ENCODE measurements at regions not wholly inside any gene's neighbourhood (a gene's known extent, or its start where the extent isn't known, plus 50 kb on each side); places are given as distances from the start of the nearest gene placed in this dataset.
A peak's percentile ranks its signal among the peaks of the same experiment; 100 is the strongest.

GRCh38 chrX:3192835-3193234 is 151.6 kb downstream of the ARSF start:
- Histone ChIP-seq H3K36me3 (replicated peaks in 1 of 2; ENCODE audit: control insufficient read depth in 1 of 2, insufficient read depth in 2 of 2, low read length in 2 of 2) (no peaks in the 10 kb centered on the region), H3K9me3 (ENCODE audit: low read length) (no peaks in the 10 kb centered on the region), H3K27me3 (ENCODE audit: control insufficient read depth in 1 of 2, insufficient read depth in 2 of 2, low read length in 2 of 2) (no peaks in the 10 kb centered on the region), H3K79me2 (ENCODE audit: insufficient read depth, low read length) (no peaks in the 10 kb centered on the region), H3K4me2 (ENCODE audit: low read depth, low read length) (no peak overlapping the region), H3K9ac (ENCODE audit: insufficient read depth, low read depth, low read length) (no peak overlapping the region), H3K4me3 (replicated peaks in 1 of 3; ENCODE audit: insufficient read depth in 1 of 3, low read depth in 2 of 3, low read length in 3 of 3) (no peak overlapping the region), H3K27ac (ENCODE audit: extremely low read length, insufficient read depth, low read length) (no peak overlapping the region), H2AFZ (ENCODE audit: low read length) (no peak overlapping the region), H3K4me1 (ENCODE audit: insufficient read depth, low read length) (no peaks in the 10 kb centered on the region), H4K20me1 (ENCODE audit: insufficient read depth, low read length) (no peaks in the 10 kb centered on the region)
- FAIRE-seq (no peak), DNase-seq (ENCODE audit: low spot score) (no peak), ATAC-seq (no peak)
- BruUV-seq (replicated peaks) = no TSS peak
- in situ Hi-C loops (cut with HindIII; ENCODE audit: extremely low pct_ligation_motif_present, low pct_unique_long_range_greater_than_20kb) = no loop called here
- CTCF ChIA-PET (ENCODE audit: low intra/inter-chr PET ratio, low total read pairs) = no interaction called here
- 0% methylated on average over 4 of the region's 4 CpGs for WGBS (ENCODE audit: low lambda C conversion rate)
- intact Hi-C loops (cut with micrococcal nuclease; ENCODE audit: unreplicated experiment) = no loop called here
- POLR2A ChIA-PET = no interaction called here
- peak in 1 of 2 experiments; percentile 13; a peak in 1 of 4 replicates for TF ChIP-seq MAFK (conservative IDR thresholded peaks at IDR 0.05 in 1 of 2, IDR thresholded peaks at IDR 0.05 in 1 of 2; ENCODE audit: low read length in 2 of 2)
- TF ChIP-seq ZNF639 (CRISPR knock-in tag; conservative IDR thresholded peaks at IDR 0.05) = no peak

- H3K36me3 ChIP-seq (replicated peaks in 1 of 2; ENCODE audit: control insufficient read depth in 1 of 2, insufficient read depth in 2 of 2, low read length in 2 of 2) = no peaks in the 10 kb centered on the region
- no peaks in the 10 kb centered on the region for H4K20me1 ChIP-seq (ENCODE audit: insufficient read depth, low read length)
- WGBS (ENCODE audit: low lambda C conversion rate) = 46% methylated on average over 4 of the region's 5 CpGs
- no peak overlapping the region for H3K4me2 ChIP-seq (ENCODE audit: low read depth, low read length)
- intact Hi-C loops (cut with micrococcal nuclease; ENCODE audit: unreplicated experiment) (no loop called here), in situ Hi-C loops (cut with HindIII; ENCODE audit: extremely low pct_ligation_motif_present, low pct_unique_long_range_greater_than_20kb) (no loop called here)
- no peak for DNase-seq (ENCODE audit: low spot score)
- ChIA-PET POLR2A (no interaction called here), CTCF (ENCODE audit: low intra/inter-chr PET ratio, low total read pairs) (no interaction called here)
- no peak overlapping the region for H2AFZ ChIP-seq (ENCODE audit: low read length)
- no peak for TF ChIP-seq ZBTB46 (CRISPR knock-in tag; IDR thresholded peaks at IDR 0.05; ENCODE audit: borderline replicate concordance)
- no peak for TF ChIP-seq ZFAT (CRISPR knock-in tag; conservative IDR thresholded peaks at IDR 0.05)
- no peak for TF ChIP-seq ZNF775 (CRISPR knock-in tag; IDR thresholded peaks at IDR 0.05; ENCODE audit: borderline replicate concordance)
- TF ChIP-seq NFYB (CRISPR knock-in tag; IDR thresholded peaks at IDR 0.05) = no peak
- no peak for TF ChIP-seq FOXP1 (IDR thresholded peaks at IDR 0.05)
- TF ChIP-seq FOXP1 (CRISPR knock-in tag; IDR thresholded peaks at IDR 0.05) = no peak
- no peak for TF ChIP-seq SKIL (CRISPR knock-in tag; IDR thresholded peaks at IDR 0.05; ENCODE audit: borderline replicate concordance)
- TF ChIP-seq TEAD2 (CRISPR knock-in tag; IDR thresholded peaks at IDR 0.05) = no peak
- no peaks in the 10 kb centered on the region for H3K79me2 ChIP-seq (ENCODE audit: insufficient read depth, low read length)
- ATAC-seq = no peak
- H3K9ac ChIP-seq (ENCODE audit: insufficient read depth, low read depth, low read length) = no peak overlapping the region
- no peak overlapping the region for H3K27ac ChIP-seq (ENCODE audit: extremely low read length, insufficient read depth, low read length)
- H3K4me1 ChIP-seq (ENCODE audit: insufficient read depth, low read length) = no peaks in the 10 kb centered on the region
- H3K27me3 ChIP-seq (ENCODE audit: control insufficient read depth in 1 of 2, insufficient read depth in 2 of 2, low read length in 2 of 2) = no peaks in the 10 kb centered on the region
- FAIRE-seq = no peak
- BruUV-seq (replicated peaks) = no TSS peak
- no peak overlapping the region for H3K4me3 ChIP-seq (replicated peaks in 1 of 3; ENCODE audit: insufficient read depth in 1 of 3, low read depth in 2 of 3, low read length in 3 of 3)
- H3K9me3 ChIP-seq (ENCODE audit: low read length) = no peaks in the 10 kb centered on the region
These were observed 150.5 kb downstream of the ARSF start for GRCh38 chrX:3191796-3192195.
